Neural progenitor cell (in vitro differentiated cells): ENCODE measurements at regions not wholly inside any gene's neighbourhood (a gene's known extent, or its start where the extent isn't known, plus 50 kb on each side); places are given as distances from the start of the nearest gene placed in this dataset.

ENCODE experiments used
- EZH2 ChIP-seq: fragments of 200-600 bp; sonication (generic); IDR thresholded peaks from 2 replicates; pipeline ENCODE4 v1.6.1; 2017; ENCODE audit warnings: antibody characterized with exemption, mild to moderate bottlenecking, moderate library complexity
- EZH2phosphoT487 ChIP-seq: fragments of 200-600 bp; sonication (generic); IDR thresholded peaks from 2 replicates; pipeline ENCODE4 v1.6.1; 2017; ENCODE audit warnings: antibody characterized with exemption
- TF ChIP-seq, protein P1 (sequence below): fragments of 200-600 bp; sonication (generic); IDR thresholded peaks from 2 replicates; pipeline ENCODE4 v1.5.1; 2017; ENCODE audit warnings: antibody characterized with exemption, mild to moderate bottlenecking

DNA sequence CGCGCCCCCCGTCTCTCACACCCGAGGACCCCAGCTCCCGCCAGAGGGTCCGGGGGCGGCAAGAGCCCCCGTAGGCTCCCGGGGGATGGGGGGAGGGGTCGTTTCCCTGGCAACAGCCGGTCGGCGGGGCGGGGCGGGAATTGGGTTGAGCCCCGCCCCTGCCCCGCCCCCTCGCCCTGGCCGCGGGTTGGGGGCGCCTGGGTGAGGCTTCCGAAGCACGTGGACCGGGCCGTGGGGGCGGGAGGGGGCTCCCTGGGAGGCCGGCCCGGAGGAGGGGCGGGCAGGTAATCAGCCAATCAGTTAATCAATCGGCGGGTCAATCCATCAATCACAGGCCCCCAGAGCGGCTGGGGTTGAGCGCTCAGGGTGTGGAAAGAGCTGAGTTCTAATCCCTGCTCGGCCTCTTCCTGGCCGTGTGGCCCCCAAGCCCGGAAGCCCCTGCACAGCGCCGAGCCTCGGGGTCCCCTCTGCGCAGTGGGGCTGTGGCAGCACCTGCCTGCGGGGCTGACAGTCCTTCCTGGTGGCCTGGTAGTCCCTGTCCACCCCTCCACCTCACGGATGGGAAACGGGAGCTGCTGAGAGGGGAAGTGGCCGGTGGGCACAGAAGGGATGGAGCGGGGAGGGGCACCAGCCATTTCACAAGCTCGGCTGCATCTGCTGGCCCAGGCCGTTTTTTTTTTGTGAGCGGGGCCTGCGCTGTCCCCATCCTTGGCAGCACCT is 174.2 kb upstream of the IER5L start:
- TF ChIP-seq, protein P1, sequence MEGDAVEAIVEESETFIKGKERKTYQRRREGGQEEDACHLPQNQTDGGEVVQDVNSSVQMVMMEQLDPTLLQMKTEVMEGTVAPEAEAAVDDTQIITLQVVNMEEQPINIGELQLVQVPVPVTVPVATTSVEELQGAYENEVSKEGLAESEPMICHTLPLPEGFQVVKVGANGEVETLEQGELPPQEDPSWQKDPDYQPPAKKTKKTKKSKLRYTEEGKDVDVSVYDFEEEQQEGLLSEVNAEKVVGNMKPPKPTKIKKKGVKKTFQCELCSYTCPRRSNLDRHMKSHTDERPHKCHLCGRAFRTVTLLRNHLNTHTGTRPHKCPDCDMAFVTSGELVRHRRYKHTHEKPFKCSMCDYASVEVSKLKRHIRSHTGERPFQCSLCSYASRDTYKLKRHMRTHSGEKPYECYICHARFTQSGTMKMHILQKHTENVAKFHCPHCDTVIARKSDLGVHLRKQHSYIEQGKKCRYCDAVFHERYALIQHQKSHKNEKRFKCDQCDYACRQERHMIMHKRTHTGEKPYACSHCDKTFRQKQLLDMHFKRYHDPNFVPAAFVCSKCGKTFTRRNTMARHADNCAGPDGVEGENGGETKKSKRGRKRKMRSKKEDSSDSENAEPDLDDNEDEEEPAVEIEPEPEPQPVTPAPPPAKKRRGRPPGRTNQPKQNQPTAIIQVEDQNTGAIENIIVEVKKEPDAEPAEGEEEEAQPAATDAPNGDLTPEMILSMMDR = no peak
- TF ChIP-seq EZH2phosphoT487 (no peak), EZH2 (peak; percentile 38)
